H9 (cell line): ENCODE measurements at regions not wholly inside any gene's neighbourhood (a gene's known extent, or its start where the extent isn't known, plus 50 kb on each side); places are given as distances from the start of the nearest gene placed in this dataset.

ENCODE experiments used
- DNase-seq: peaks from one replicate; pipeline ENCODE4 v3.0.0-alpha.2; 2017
- H2AFZ ChIP-seq: one replicate; pipeline ENCODE4 v1.6.1; 2013; ENCODE audit warnings: mild to moderate bottlenecking, low read length, control low read depth, moderate library complexity
- H2AK5ac ChIP-seq: 2 replicates; pipeline ENCODE4 v1.6.1; 2013; ENCODE audit warnings: low read length, control low read depth, mixed read lengths; ENCODE audit not compliant: insufficient read length
- H2BK120ac ChIP-seq: one replicate; pipeline ENCODE4 v1.6.1; 2013; ENCODE audit warnings: low read depth, mild to moderate bottlenecking, low read length, control low read depth, inconsistent platforms; ENCODE audit not compliant: poor library complexity, severe bottlenecking
- H2BK12ac ChIP-seq: 2 replicates; pipeline ENCODE4 v1.6.1; 2013; ENCODE audit warnings: low read length, control low read depth, mixed read lengths, low read depth; ENCODE audit not compliant: insufficient read length
- H2BK15ac ChIP-seq: 2 replicates; pipeline ENCODE4 v1.6.1; 2013; ENCODE audit warnings: low read depth, low read length, control low read depth
- H2BK20ac ChIP-seq: one replicate; pipeline ENCODE4 v1.6.1; 2013; ENCODE audit warnings: low read depth, mild to moderate bottlenecking, low read length, control low read depth, inconsistent platforms; ENCODE audit not compliant: poor library complexity, severe bottlenecking
- H2BK5ac ChIP-seq: 2 replicates; pipeline ENCODE4 v1.6.1; 2013; ENCODE audit warnings: low read length, control low read depth, mixed read lengths; ENCODE audit not compliant: insufficient read length
- H3K14ac ChIP-seq: 2 replicates; pipeline ENCODE4 v1.6.1; 2013; ENCODE audit warnings: low read length, control low read depth; ENCODE audit not compliant: insufficient read depth
- H3K18ac ChIP-seq: 2 replicates; pipeline ENCODE4 v1.6.1; 2013; ENCODE audit warnings: low read depth, mild to moderate bottlenecking, mixed read lengths, low read length, control low read depth; ENCODE audit not compliant: insufficient read length
- H3K23ac ChIP-seq: 2 replicates; pipeline ENCODE4 v1.6.1; 2013; ENCODE audit warnings: low read length, control low read depth, mixed read lengths, low read depth; ENCODE audit not compliant: insufficient read length
- H3K23me2 ChIP-seq: 2 replicates; pipeline ENCODE4 v1.6.1; 2013; ENCODE audit warnings: low read depth, mild to moderate bottlenecking, mixed read lengths, low read length, control low read depth; ENCODE audit not compliant: insufficient read length, poor library complexity, severe bottlenecking
- H3K27ac ChIP-seq: 2 replicates; pipeline ENCODE4 v1.5.1; 2013; ENCODE audit warnings: low read length, control low read depth, mixed read lengths, low read depth; ENCODE audit not compliant: insufficient read length
- H3K27me3 ChIP-seq: 2 replicates; pipeline ENCODE4 v1.6.1; 2013; ENCODE audit warnings: low read length, control low read depth, inconsistent platforms; ENCODE audit not compliant: insufficient read depth
- H3K4ac ChIP-seq: 2 replicates; pipeline ENCODE4 v1.6.1; 2013; ENCODE audit warnings: low read depth, mild to moderate bottlenecking, control low read depth, inconsistent platforms, low read length, moderate library complexity
- H3K4me1 ChIP-seq: 2 replicates; pipeline ENCODE4 v1.6.1; 2013; ENCODE audit warnings: low read length, control low read depth, inconsistent platforms; ENCODE audit not compliant: insufficient read depth
- H3K4me2 ChIP-seq: 2 replicates; pipeline ENCODE4 v1.6.1; 2013; ENCODE audit warnings: low read length, control low read depth, mixed read lengths; ENCODE audit not compliant: insufficient read length, insufficient read depth
- H3K56ac ChIP-seq: 2 replicates; pipeline ENCODE4 v1.6.1; 2013; ENCODE audit warnings: low read depth, mild to moderate bottlenecking, mixed read lengths, low read length, control low read depth; ENCODE audit not compliant: insufficient read length
- H3K79me1 ChIP-seq: 2 replicates; pipeline ENCODE4 v1.6.1; 2013; ENCODE audit warnings: low read depth, mild to moderate bottlenecking, moderate library complexity, low read length, control low read depth, inconsistent platforms; ENCODE audit not compliant: insufficient read depth, poor library complexity, severe bottlenecking
- H3K79me2 ChIP-seq: 2 replicates; pipeline ENCODE4 v1.6.1; 2013; ENCODE audit warnings: low read length, control low read depth, inconsistent platforms; ENCODE audit not compliant: insufficient read depth
- H3K9ac ChIP-seq: 2 replicates; pipeline ENCODE4 v1.6.1; 2013; ENCODE audit warnings: low read length, control low read depth, mixed read lengths; ENCODE audit not compliant: insufficient read length; ENCODE audit errors: extremely low read depth
- H3K9me3 ChIP-seq: one replicate; pipeline ENCODE4 v1.6.1; 2013; ENCODE audit warnings: low read depth, low read length, inconsistent platforms; ENCODE audit not compliant: control insufficient read depth
- H3T11ph ChIP-seq: one replicate; pipeline ENCODE4 v1.6.1; 2013; ENCODE audit warnings: mild to moderate bottlenecking, low read length, control low read depth, inconsistent platforms
- H4K20me1 ChIP-seq: one replicate; pipeline ENCODE4 v1.6.1; 2013; ENCODE audit not compliant: control insufficient read depth, insufficient read length, insufficient read depth
- H4K5ac ChIP-seq: 2 replicates; pipeline ENCODE4 v1.6.1; 2013; ENCODE audit warnings: low read depth, mild to moderate bottlenecking, mixed read lengths, low read length, control low read depth; ENCODE audit not compliant: insufficient read length
- H4K8ac ChIP-seq: replicated peaks from 2 replicates; pipeline ENCODE4 v1.6.1; 2013; ENCODE audit warnings: low read length, control low read depth, mixed read lengths, low read depth; ENCODE audit not compliant: insufficient read length
- H4K91ac ChIP-seq: 2 replicates; pipeline ENCODE4 v1.6.1; 2013; ENCODE audit warnings: low read depth, mild to moderate bottlenecking, moderate library complexity, mixed read lengths, low read length, control low read depth; ENCODE audit not compliant: insufficient read length
- H3K27ac Mint-ChIP-seq, 3 experiments: 2 replicates in 2 of 3; 3 replicates in 1 of 3; pipeline ENCODE4 v1.8.0; 2020 to 2021; ENCODE audit warnings: mixed read lengths in 3 of 3, mild to moderate bottlenecking in 1 of 3, moderate library complexity in 1 of 3
- H3K27me3 Mint-ChIP-seq: 2 replicates; pipeline ENCODE4 v1.8.0; 2021; ENCODE audit warnings: low read depth, mild to moderate bottlenecking, moderate library complexity, mixed read lengths
- H3K36me3 Mint-ChIP-seq, 3 experiments: 2 replicates in 2 of 3; 3 replicates in 1 of 3; pipeline ENCODE4 v1.8.0; 2020 to 2021; ENCODE audit warnings: low read depth in 3 of 3, mixed read lengths in 3 of 3; ENCODE audit not compliant: insufficient read depth in 1 of 3
- H3K4me1 Mint-ChIP-seq, 2 experiments: 2 replicates each; pipeline ENCODE4 v1.8.0; 2020; ENCODE audit warnings: mixed read lengths in 2 of 2
- H3K4me3 Mint-ChIP-seq, 2 experiments: 2 replicates in 1 of 2; 3 replicates in 1 of 2; pipeline ENCODE4 v1.8.0; 2020 to 2021; ENCODE audit warnings: mild to moderate bottlenecking in 2 of 2, mixed read lengths in 2 of 2, moderate library complexity in 1 of 2
- H3K9me3 Mint-ChIP-seq, 2 experiments: 2 replicates in 1 of 2; 3 replicates in 1 of 2; pipeline ENCODE4 v1.8.0; 2020; ENCODE audit warnings: mild to moderate bottlenecking in 2 of 2, mixed read lengths in 2 of 2, moderate library complexity in 1 of 2
- CTCF ChIP-seq: fragments of 200-600 bp; sonication (generic); conservative IDR thresholded peaks from 3 replicates; pipeline ENCODE4 v1.8.0; 2021; ENCODE audit warnings: antibody characterized with exemption, mild to moderate bottlenecking
- WGBS: extraction: QIAGEN DNeasy Blood & Tissue Kit; methylation state at CpG from one replicate; pipeline ENCODE4 v1.1.7; 2013; ENCODE audit warnings: missing lambda C conversion rate, low lambda C conversion rate, mixed read lengths; ENCODE audit not compliant: insufficient read length; ENCODE audit errors: extremely low coverage; 5-methylcytosine and 5-hydroxymethylcytosine counted together

- H4K20me1 ChIP-seq = no peaks in the 10 kb centered on the region
- H3K27ac Mint-ChIP-seq = no peak overlapping the region
- H3K79me1 ChIP-seq = no peaks in the 10 kb centered on the region
- no peak overlapping the region for H2BK15ac ChIP-seq
- H3K4ac ChIP-seq = no peak overlapping the region
- peaks cover 1 to 9% (median 8%) of the 10 kb centered on the region in 3 experiments; a peak in 6 of 7 replicates for H3K36me3 Mint-ChIP-seq
- no peak overlapping the region for H2BK5ac ChIP-seq
- no peak overlapping the region for H2BK12ac ChIP-seq
- H3K27me3 ChIP-seq = no peaks in the 10 kb centered on the region
- TF ChIP-seq CTCF = no peak
- H2AK5ac ChIP-seq = no peak overlapping the region
- no peak overlapping the region for H3K9ac ChIP-seq
- H3K23ac ChIP-seq = no peak overlapping the region
- H3K4me2 ChIP-seq = no peak overlapping the region
- peaks cover 10 to 12% of the 10 kb centered on the region in 2 experiments for H3K9me3 Mint-ChIP-seq
- no peaks in the 10 kb centered on the region for H3K4me1 ChIP-seq
- H4K5ac ChIP-seq = no peak overlapping the region
- no peaks in the 10 kb centered on the region for H3K9me3 ChIP-seq
- H3K27me3 Mint-ChIP-seq = no peaks in the 10 kb centered on the region
- H4K91ac ChIP-seq = no peak overlapping the region
- H3K18ac ChIP-seq = no peak overlapping the region
- no peak for DNase-seq
- WGBS = no CpG with 5 or more reads among the region's 4 CpGs
- H4K8ac ChIP-seq = no peak overlapping the region
- H3K79me2 ChIP-seq = no peaks in the 10 kb centered on the region
- no peak overlapping the region for H2BK120ac ChIP-seq
- H2BK20ac ChIP-seq = no peak overlapping the region
- no peak overlapping the region for H3K14ac ChIP-seq
- no peaks in the 10 kb centered on the region for H3K23me2 ChIP-seq
- no peak overlapping the region for H2AFZ ChIP-seq
- no peak overlapping the region for H3K27ac ChIP-seq
- no peak overlapping the region for H3K56ac ChIP-seq
- H3K4me1 Mint-ChIP-seq = no peaks in the 10 kb centered on the region
- no peak overlapping the region for H3K4me3 Mint-ChIP-seq
- H3T11ph ChIP-seq = no peak overlapping the region
These were observed 257.7 kb upstream of the CNTN6 start for GRCh38 chr3:835096-835495.
